Left renal pelvis (tissue), 4 donors: ENCODE measurements at regions not wholly inside any gene's neighbourhood (a gene's known extent, or its start where the extent isn't known, plus 50 kb on each side); places are given as distances from the start of the nearest gene placed in this dataset.

Experiments
- DNase-seq, 4 donors: peaks; one replicate each; pipeline ENCODE4 v3.0.0-alpha.2; 2013; ENCODE audit warnings: low read depth in 4 of 4, low spot score in 3 of 4

GRCh38 chr2:67689651-67690050 lies 292.5 kb downstream of the ETAA1 start:
- DNase-seq, result no peak

GRCh38 chr2:67694445-67694844 lies 297.3 kb downstream of the ETAA1 start:
- no peak for DNase-seq

- no peak for DNase-seq
Observed at GRCh38 chr2:67701011-67701410, 303.9 kb downstream of the ETAA1 start.

- DNase-seq, result no peak
Observed at GRCh38 chr2:67702284-67702683, 305.2 kb downstream of the ETAA1 start.

- no peak for DNase-seq
Observed at GRCh38 chr2:67702937-67703336, 305.8 kb downstream of the ETAA1 start.

DNA sequence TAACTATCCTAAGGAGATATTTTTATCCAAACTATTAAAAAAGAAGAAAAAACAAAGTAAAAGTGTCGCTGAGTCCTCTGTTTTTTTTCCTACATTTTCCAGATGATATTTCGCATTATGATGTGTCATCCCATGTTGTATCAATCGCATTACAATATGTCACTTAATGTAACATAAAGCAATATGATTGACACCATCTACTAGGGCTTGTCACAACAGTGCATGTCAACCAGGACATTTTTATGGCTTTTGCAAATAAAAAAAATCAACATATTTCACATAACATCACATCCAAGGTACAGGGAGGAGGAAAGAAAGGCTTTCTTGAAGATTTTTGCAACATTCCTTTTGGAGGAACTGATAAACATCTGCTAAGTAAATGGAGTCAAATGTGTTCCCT lies 308.9 kb downstream of the ETAA1 start:
- DNase-seq, result no peak

DNA sequence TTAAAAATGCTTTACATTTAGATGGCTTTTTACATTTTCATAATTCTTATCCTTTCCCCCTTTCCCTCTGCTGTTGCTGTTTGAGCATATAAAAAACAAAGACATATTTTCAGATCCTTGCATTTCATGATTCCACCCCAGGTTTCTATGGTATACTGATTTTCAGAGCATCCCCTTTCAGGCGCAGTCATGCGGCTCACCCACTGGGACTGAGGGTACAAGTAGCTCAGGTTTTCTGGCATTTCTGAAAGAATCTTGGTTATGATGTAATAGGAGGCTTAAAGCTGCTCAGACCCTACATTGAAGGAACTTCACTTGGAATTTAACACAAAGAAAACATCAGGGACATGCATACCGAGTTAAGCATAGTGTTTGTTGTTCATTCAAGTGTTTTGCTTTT lies 310.8 kb downstream of the ETAA1 start:
- DNase-seq, result no peak

GRCh38 chr2:67709835-67710234 lies 312.7 kb downstream of the ETAA1 start:
- no peak for DNase-seq

GRCh38 chr2:67712484-67712883 lies 315.4 kb downstream of the ETAA1 start:
- no peak for DNase-seq

DNA sequence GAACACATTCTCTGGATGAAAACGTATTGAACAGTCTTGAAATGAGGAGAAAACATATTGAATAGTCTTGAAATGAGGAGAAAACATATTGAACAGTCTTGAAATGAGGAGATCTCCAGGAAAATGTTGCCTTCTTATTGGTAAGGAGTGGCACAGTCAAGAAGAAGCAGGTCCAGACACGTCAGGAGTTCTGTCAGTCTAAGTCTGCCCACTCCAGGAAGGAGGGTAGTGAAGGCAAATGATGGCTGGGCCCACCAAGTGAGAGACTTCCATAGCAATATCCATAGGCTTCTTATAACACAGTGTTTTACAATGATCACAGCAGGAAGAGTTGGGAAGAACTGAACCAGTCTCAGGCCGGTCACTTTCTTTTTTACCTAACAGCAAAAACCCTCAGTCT lies 316.2 kb downstream of the ETAA1 start:
- DNase-seq, result no peak

DNA sequence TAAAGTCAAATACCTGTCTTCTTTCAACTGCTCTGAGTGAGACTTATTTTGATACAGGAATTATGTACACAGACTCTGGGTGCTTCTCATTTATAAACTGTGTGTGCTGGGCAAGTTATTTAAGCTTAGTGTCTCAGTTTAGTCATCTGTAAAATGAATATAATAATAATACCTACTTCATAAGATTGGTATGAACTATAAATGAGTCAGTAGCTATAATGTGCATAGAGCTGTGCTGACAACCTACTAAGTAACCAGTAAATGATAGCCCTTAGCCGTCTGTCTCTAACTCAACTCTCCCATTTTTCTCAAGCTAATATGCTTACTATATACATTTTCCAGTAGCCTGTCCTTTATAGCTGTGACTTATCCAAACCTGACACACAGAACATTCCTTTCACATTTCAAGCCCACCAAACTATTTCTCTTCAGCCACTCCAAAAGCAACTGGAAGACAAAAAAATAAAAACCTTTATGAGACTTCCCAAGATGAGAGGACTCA lies 319.8 kb downstream of the ETAA1 start:
- DNase-seq, result no peak

- no peak for DNase-seq
Observed at GRCh38 chr2:67717692-67718091, 320.6 kb downstream of the ETAA1 start.

DNA sequence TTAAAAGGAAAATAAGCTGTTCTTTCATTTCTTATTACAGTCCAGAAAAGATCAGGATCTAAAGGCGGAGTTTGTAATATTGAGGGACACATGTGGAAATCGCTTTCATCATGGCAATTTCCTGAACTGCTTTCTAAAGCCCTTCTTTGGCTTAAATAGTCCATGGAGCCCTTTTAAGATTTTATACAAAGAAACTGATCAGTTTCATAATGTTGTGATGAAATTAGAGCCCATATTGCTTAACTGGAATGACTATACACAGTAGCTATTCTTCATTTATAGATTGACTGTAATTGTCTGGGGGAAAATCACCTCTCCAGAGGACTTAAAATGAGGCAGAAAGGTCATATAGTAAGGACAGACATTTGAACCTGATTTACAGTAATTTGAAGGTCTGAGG lies 322.2 kb downstream of the ETAA1 start:
- no peak for DNase-seq

- no peak for DNase-seq
Observed at GRCh38 chr2:67721516-67721915, 324.4 kb downstream of the ETAA1 start.

- DNase-seq, result no peak
Observed at GRCh38 chr2:67724261-67724660, 327.1 kb downstream of the ETAA1 start.

DNA sequence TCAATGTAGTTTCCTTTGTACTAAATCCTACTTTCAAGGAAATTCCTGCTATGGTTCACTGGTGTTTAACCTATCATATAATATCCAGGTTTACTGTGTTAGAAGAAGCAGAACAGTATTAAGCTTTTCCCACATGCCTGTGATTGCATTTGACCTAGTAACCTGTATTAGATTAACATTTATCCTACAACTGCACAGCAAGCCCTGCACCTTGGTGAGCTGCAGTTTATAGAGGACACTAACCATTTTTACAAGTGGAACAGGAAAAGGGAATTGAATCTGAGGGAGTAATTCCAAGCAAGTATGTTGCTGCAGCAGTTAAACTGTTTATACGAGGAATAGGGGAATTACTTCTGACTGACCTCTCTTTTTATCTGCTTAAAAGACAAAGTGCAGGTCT lies 328.6 kb downstream of the ETAA1 start:
- DNase-seq, result no peak

GRCh38 chr2:67726416-67726815 lies 329.3 kb downstream of the ETAA1 start:
- DNase-seq, result no peak

GRCh38 chr2:67727131-67727530 lies 330.0 kb downstream of the ETAA1 start:
- DNase-seq, result no peak

GRCh38 chr2:67727623-67728022 lies 330.5 kb downstream of the ETAA1 start:
- no peak for DNase-seq

GRCh38 chr2:67729474-67729873 lies 332.3 kb downstream of the ETAA1 start:
- no peak for DNase-seq

DNA sequence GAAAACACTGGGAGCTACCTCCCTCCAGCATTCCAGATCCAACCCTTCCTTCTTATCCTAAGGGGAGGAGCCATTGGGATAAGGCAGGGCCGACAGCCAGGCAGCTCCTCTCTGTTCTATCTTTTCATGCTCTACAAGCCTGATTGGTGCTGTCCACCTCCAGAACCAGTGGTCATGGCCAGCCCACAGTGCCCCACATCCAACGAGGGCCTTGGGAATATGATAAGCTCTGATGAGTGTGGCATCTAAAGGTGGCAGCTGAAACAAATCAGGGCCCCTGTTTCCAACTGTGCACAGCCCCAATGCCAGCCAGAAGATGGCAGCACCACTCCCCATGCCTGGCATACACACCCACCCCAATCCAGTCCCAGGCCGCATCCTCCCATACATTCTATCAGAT lies 329.3 kb downstream of the C1D start:
- DNase-seq, result no peak

GRCh38 chr2:67752199-67752598 lies 310.6 kb downstream of the C1D start:
- no peak for DNase-seq

DNA sequence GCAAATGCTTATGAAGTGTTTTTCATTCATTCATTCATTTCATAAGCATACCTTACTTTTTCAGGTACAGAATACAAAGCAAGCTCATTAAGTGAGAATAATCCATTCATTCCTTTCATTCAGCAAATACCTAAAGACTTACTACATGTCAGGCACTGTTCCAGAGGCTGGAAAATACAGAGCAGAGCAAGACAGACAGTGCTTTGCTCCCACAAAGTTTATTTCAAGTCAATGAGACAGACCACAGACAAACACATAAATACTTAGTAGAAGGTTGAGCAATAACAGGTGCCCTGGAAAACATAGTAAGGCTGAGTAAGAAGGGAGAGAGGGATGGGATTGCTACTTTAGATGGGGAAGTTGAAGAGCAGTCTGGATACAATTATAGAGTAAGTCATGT lies 309.8 kb downstream of the C1D start:
- no peak for DNase-seq
